TTC549 (cell line): ENCODE measurements at regions not wholly inside any gene's neighbourhood (a gene's known extent, or its start where the extent isn't known, plus 50 kb on each side); places are given as distances from the start of the nearest gene placed in this dataset.
A peak's percentile ranks its signal among the peaks of the same experiment; 100 is the strongest.

Experiments used
- FAIRE-seq: peaks from 2 replicates; lab custom pipeline; 2012; peaks lifted over from hg19 to GRCh38; lab: Jason Lieb, UNC

- FAIRE-seq: no peak
Measured at GRCh38 chr2:13103778-13104493, 387.2 kb downstream of the TRIB2 start.

GRCh38 chr2:13104723-13105122 lies 388.0 kb downstream of the TRIB2 start:
- no peak for FAIRE-seq

GRCh38 chr2:13106302-13106701 lies 389.6 kb downstream of the TRIB2 start:
- no peak for FAIRE-seq

- no peak for FAIRE-seq
Measured at GRCh38 chr2:13109516-13109915, 392.8 kb downstream of the TRIB2 start.

- FAIRE-seq: no peak
Measured at GRCh38 chr2:13110825-13111224, 394.1 kb downstream of the TRIB2 start.

- no peak for FAIRE-seq
Measured at GRCh38 chr2:13113002-13113401, 396.3 kb downstream of the TRIB2 start.

- no peak for FAIRE-seq
Measured at GRCh38 chr2:13114391-13114790, 397.7 kb downstream of the TRIB2 start.

- FAIRE-seq: no peak
Measured at GRCh38 chr2:13115643-13116042, 398.9 kb downstream of the TRIB2 start.

GRCh38 chr2:13121096-13121495 lies 404.4 kb downstream of the TRIB2 start:
- no peak for FAIRE-seq

- no peak for FAIRE-seq
Measured at GRCh38 chr2:13128139-13128538, 411.4 kb downstream of the TRIB2 start.

GRCh38 chr2:13135369-13135768 lies 418.6 kb downstream of the TRIB2 start:
- FAIRE-seq: no peak

GRCh38 chr2:13135856-13136255 lies 419.1 kb downstream of the TRIB2 start:
- FAIRE-seq: no peak

GRCh38 chr2:13137679-13138078 lies 420.9 kb downstream of the TRIB2 start:
- no peak for FAIRE-seq

GRCh38 chr2:13141315-13141714 lies 424.6 kb downstream of the TRIB2 start:
- no peak for FAIRE-seq

GRCh38 chr2:13143451-13143850 lies 426.7 kb downstream of the TRIB2 start:
- no peak for FAIRE-seq

- no peak for FAIRE-seq
Measured at GRCh38 chr2:13156916-13157315, 440.2 kb downstream of the TRIB2 start.

- no peak for FAIRE-seq
Measured at GRCh38 chr2:13158466-13158865, 441.7 kb downstream of the TRIB2 start.

- no peak for FAIRE-seq
Measured at GRCh38 chr2:13180729-13181128, 464.0 kb downstream of the TRIB2 start.

- FAIRE-seq: no peak
Measured at GRCh38 chr2:13193075-13193474, 476.3 kb downstream of the TRIB2 start.

- no peak for FAIRE-seq
Measured at GRCh38 chr2:13193900-13194299, 477.2 kb downstream of the TRIB2 start.

GRCh38 chr2:13195270-13195669 lies 478.5 kb downstream of the TRIB2 start:
- FAIRE-seq: peak; percentile 72

- no peak for FAIRE-seq
Measured at GRCh38 chr2:13197248-13197647, 480.5 kb downstream of the TRIB2 start.

GRCh38 chr2:13201924-13202323 lies 485.2 kb downstream of the TRIB2 start:
- no peak for FAIRE-seq

GRCh38 chr2:13212115-13212514 lies 495.4 kb downstream of the TRIB2 start:
- FAIRE-seq: no peak

GRCh38 chr2:13218205-13218604 lies 501.5 kb downstream of the TRIB2 start:
- FAIRE-seq: no peak
